Adrenal gland (tissue), 9 donors: ENCODE measurements at regions not wholly inside any gene's neighbourhood (a gene's known extent, or its start where the extent isn't known, plus 50 kb on each side); places are given as distances from the start of the nearest gene placed in this dataset.

Experiments used
- DNase-seq, 7 donors: peaks; one replicate each; pipeline ENCODE4 v3.0.0-alpha.2; 2019 to 2020
- H3K27ac ChIP-seq, 5 donors: fragments of 200-600 bp; sonication (generic) in 4 of 5; 1 replicate in 3 of 5; 2 replicates in 2 of 5; pipeline versions ENCODE4 v1.5.1 to v1.8.0; 2016 to 2020; ENCODE audit warnings: mild to moderate bottlenecking in 1 of 5
- H3K27me3 ChIP-seq: fragments of 200-600 bp; 2 replicates; pipeline ENCODE4 v1.8.0; 2021
- H3K36me3 ChIP-seq, 2 donors: fragments of 200-600 bp; replicated peaks in 1 of 2; 1 replicate in 1 of 2; 2 replicates in 1 of 2; pipeline versions ENCODE4 v1.5.1 to v1.8.0; 2018 to 2022
- H3K4me1 ChIP-seq, 2 donors: fragments of 200-600 bp; replicated peaks in 1 of 2; 1 replicate in 1 of 2; 2 replicates in 1 of 2; pipeline versions ENCODE4 v1.5.1 to v1.8.0; 2018 to 2021
- H3K4me3 ChIP-seq, 4 donors: fragments of 200-600 bp; sonication (generic) in 3 of 4; one replicate each; pipeline ENCODE4 v1.5.1; 2016 to 2018
- H3K9me3 ChIP-seq, 3 donors: fragments of 200-600 bp; sonication (generic) in 1 of 3; replicated peaks in 1 of 3; 1 replicate in 2 of 3; 2 replicates in 1 of 3; pipeline versions ENCODE4 v1.5.1 to v1.8.0; 2016 to 2021
- CTCF ChIP-seq, 6 experiments: fragments of 450-650 bp in 4 of 6; fragments of 200-600 bp in 2 of 6; sonication (generic) in 1 of 6; IDR thresholded peaks; 1 replicate in 5 of 6; 2 replicates in 1 of 6; pipeline versions ENCODE4 v1.5.1 to v1.8.0; 2016 to 2021; ENCODE audit warnings: antibody characterized with exemption in 6 of 6, mild to moderate bottlenecking in 2 of 6, moderate library complexity in 1 of 6
- POLR2A ChIP-seq, 2 donors: fragments of 450-650 bp; IDR thresholded peaks; one replicate each; pipeline ENCODE4 v1.6.1; 2017; ENCODE audit warnings: antibody characterized with exemption in 2 of 2, mild to moderate bottlenecking in 2 of 2, moderate library complexity in 1 of 2
- WGBS, 4 donors: extraction: QIAGEN DNeasy Blood & Tissue Kit in 2 of 4; methylation state at CpG; one replicate each; pipeline versions ENCODE4 v1.1.5 to v1.1.7; 2013 to 2017; 5-methylcytosine and 5-hydroxymethylcytosine counted together
- intact Hi-C, 2 donors: fragments of 100-400 bp; cut with DNase I; formaldehyde crosslinking; loops; one replicate each; pipeline versions ENCODE4 v1.14.1 to v1.15.0; 2022 to 2023
- small RNA-seq, 2 donors: library from RNA; depleted of rRNA; stranded (forward); fragments of <200 nt; gene quantifications; one replicate each; pipeline ENCODE3, GENCODE V24; 2016
- donor health status: healthy with polysubstance abuse.
- donor health status: Bipolar disorder and iron deficiency.
- donor health status: DM: yes; HTN: yes; CAD: no.
- donor health status: DM: no; HTN: no; CAD: no.
- donor health status: DM: no; HTN: no; CAD: no.

- H3K4me1 ChIP-seq: no peaks in the 10 kb centered on the region
- intact Hi-C loops: no loop called here
- no peaks in the 10 kb centered on the region for H3K9me3 ChIP-seq
- DNase-seq: no peak
- H3K27me3 ChIP-seq: no peaks in the 10 kb centered on the region
- no peak overlapping the region for H3K4me3 ChIP-seq
- H3K27ac ChIP-seq: no peak overlapping the region
- H3K36me3 ChIP-seq: no peaks in the 10 kb centered on the region
- TF ChIP-seq POLR2A (IDR thresholded peaks at IDR 0.05) (no peak), CTCF (IDR thresholded peaks at IDR 0.05) (no peak)
Measured at GRCh38 chr1:96649301-96649700, 72.3 kb upstream of the PTBP2 start.

- no peaks in the 10 kb centered on the region for H3K9me3 ChIP-seq
- no peaks in the 10 kb centered on the region for H3K36me3 ChIP-seq
- H3K27me3 ChIP-seq: no peaks in the 10 kb centered on the region
- WGBS, 4 donors: 82 to 92% (median 88%) methylated on average over 2 to 5 of the region's 5 CpGs
- TF ChIP-seq CTCF (IDR thresholded peaks at IDR 0.05) (no peak), POLR2A (IDR thresholded peaks at IDR 0.05) (no peak)
- no peak for DNase-seq
- intact Hi-C loops: no loop called here
- no peaks in the 10 kb centered on the region for H3K4me1 ChIP-seq
- H3K4me3 ChIP-seq: no peak overlapping the region
- H3K27ac ChIP-seq: no peak overlapping the region
Measured at GRCh38 chr1:96651517-96651916, 70.1 kb upstream of the PTBP2 start.

- WGBS, 4 donors: 72 to 85% (median 76%) methylated on average over 3 of the region's 3 CpGs
- no peaks in the 10 kb centered on the region for H3K27me3 ChIP-seq
Measured at GRCh38 chr1:96660051-96660450, 61.5 kb upstream of the PTBP2 start.

GRCh38 chr1:96660503-96660902 is 61.1 kb upstream of the PTBP2 start:
- H3K9me3 ChIP-seq: no peaks in the 10 kb centered on the region
- DNase-seq: no peak
- intact Hi-C loops: no loop called here
- no peak overlapping the region for H3K4me3 ChIP-seq
- 55 to 83% (median 75%) methylated on average over 2 of the region's 2 CpGs for WGBS, 4 donors
- H3K4me1 ChIP-seq: no peaks in the 10 kb centered on the region
- no peak overlapping the region for H3K27ac ChIP-seq
- no peaks in the 10 kb centered on the region for H3K36me3 ChIP-seq
- no peaks in the 10 kb centered on the region for H3K27me3 ChIP-seq
- no peak for TF ChIP-seq CTCF (IDR thresholded peaks at IDR 0.05)

More at GRCh38 chr1:96660051-96660450, 61.5 kb upstream of the PTBP2 start:
- H3K27ac ChIP-seq: no peak overlapping the region
- no peaks in the 10 kb centered on the region for H3K4me1 ChIP-seq
- intact Hi-C loops: no loop called here
- no peak overlapping the region for H3K4me3 ChIP-seq
- TF ChIP-seq CTCF (IDR thresholded peaks at IDR 0.05) (no peak), POLR2A (IDR thresholded peaks at IDR 0.05) (no peak)
- H3K36me3 ChIP-seq: no peaks in the 10 kb centered on the region
- no peak for DNase-seq
- H3K9me3 ChIP-seq: no peaks in the 10 kb centered on the region

Small RNA genes lying in the stretch of these regions (small RNA-seq; reads per million reads assigned to genes)
- gene RNU1-130P: 0 reads per million in 2 donors
